Brain pericyte (primary cell): ENCODE measurements at regions not wholly inside any gene's neighbourhood (a gene's known extent, or its start where the extent isn't known, plus 50 kb on each side); places are given as distances from the start of the nearest gene placed in this dataset.
"Not testable (repeated sequence)": the region's sequence is repeated elsewhere in the genome, so short reads cannot be mapped to it uniquely, and the experiment has no call there.

Source experiments
- DNase-seq: peaks from one replicate; pipeline ENCODE4 v3.0.0-alpha.2; 2012; ENCODE audit warnings: low read depth, low spot score

GRCh38 chr4:170610434-170610833 is 520.7 kb upstream of the AADAT start:
- no peak for DNase-seq

GRCh38 chr4:170599894-170600293 is 510.1 kb upstream of the AADAT start:
- DNase-seq = no peak

- no peak for DNase-seq
Observed at GRCh38 chr4:170591076-170591475, 501.3 kb upstream of the AADAT start.

GRCh38 chr4:170589597-170590191 is 499.9 kb upstream of the AADAT start:
- no peak for DNase-seq

GRCh38 chr4:170581969-170582368 is 492.2 kb upstream of the AADAT start:
- no peak for DNase-seq

- DNase-seq = no peak
Observed at GRCh38 chr4:170581322-170581721, 491.6 kb upstream of the AADAT start.

- DNase-seq = no peak
Observed at GRCh38 chr4:170580651-170581050, 490.9 kb upstream of the AADAT start.

GRCh38 chr4:170538821-170539473 is 449.2 kb upstream of the AADAT start:
- no peak for DNase-seq

GRCh38 chr4:170529748-170530722 is 440.3 kb upstream of the AADAT start:
- DNase-seq = no peak

GRCh38 chr4:170526471-170526870 is 436.7 kb upstream of the AADAT start:
- no peak for DNase-seq

GRCh38 chr4:170522427-170522970 is 432.7 kb upstream of the AADAT start:
- no peak for DNase-seq

GRCh38 chr4:170497689-170498088 is 407.9 kb upstream of the AADAT start:
- DNase-seq = no peak

GRCh38 chr4:170497112-170497511 is 407.4 kb upstream of the AADAT start:
- no peak for DNase-seq

GRCh38 chr4:170491981-170492380 is 402.2 kb upstream of the AADAT start:
- no peak for DNase-seq

GRCh38 chr4:170476351-170476750 is 386.6 kb upstream of the AADAT start:
- no peak for DNase-seq

- DNase-seq = no peak
Observed at GRCh38 chr4:170465429-170465828, 375.7 kb upstream of the AADAT start.

- DNase-seq = no peak
Observed at GRCh38 chr4:170464614-170465197, 374.9 kb upstream of the AADAT start.

GRCh38 chr4:170446782-170447181 is 357.0 kb upstream of the AADAT start:
- DNase-seq = no peak

GRCh38 chr4:170441146-170441545 is 351.4 kb upstream of the AADAT start:
- not testable (repeated sequence) for DNase-seq

- DNase-seq = no peak
Observed at GRCh38 chr4:170428929-170429328, 339.2 kb upstream of the AADAT start.

GRCh38 chr4:170425521-170426143 is 335.9 kb upstream of the AADAT start:
- DNase-seq = no peak
